Hepatocyte (in vitro differentiated cells): ENCODE measurements at regions not wholly inside any gene's neighbourhood (a gene's known extent, or its start where the extent isn't known, plus 50 kb on each side); places are given as distances from the start of the nearest gene placed in this dataset.

Experiments
- CTCF ChIP-seq: fragments of 200-600 bp; sonication (generic); IDR thresholded peaks from 2 replicates; pipeline ENCODE4 v1.5.1; 2016; ENCODE audit warnings: antibody characterized with exemption, mild to moderate bottlenecking; ENCODE audit not compliant: poor library complexity
- EZH2 ChIP-seq: fragments of 200-600 bp; sonication (generic); IDR thresholded peaks from 2 replicates; pipeline ENCODE4 v1.6.1; 2016; ENCODE audit warnings: antibody characterized with exemption, mild to moderate bottlenecking, borderline replicate concordance
- EZH2phosphoT487 ChIP-seq: fragments of 200-600 bp; sonication (generic); IDR thresholded peaks from one replicate; pipeline ENCODE4 v1.6.1; 2018; ENCODE audit warnings: antibody characterized with exemption, mild to moderate bottlenecking, low read depth, moderate library complexity; ENCODE audit not compliant: unreplicated experiment, severe bottlenecking

- no peak for TF ChIP-seq CTCF
- TF ChIP-seq EZH2, result no peak
- no peak for TF ChIP-seq EZH2phosphoT487
Observed at GRCh38 chr4:163600727-163601126, 106.2 kb downstream of the TMA16 start.
